ENCODE measurements at regions not wholly inside any gene's neighbourhood (a gene's known extent, or its start where the extent isn't known, plus 50 kb on each side); places are given as distances from the start of the nearest gene placed in this dataset.

GRCh38 chr12:127728285-127728684 lies 538.7 kb upstream of the TMEM132C start:
- H3K9me3 ChIP-seq: no peaks in the 10 kb centered on the region
- no peaks in the 10 kb centered on the region for H3K27me3 ChIP-seq
- H3K4me3 ChIP-seq: no peak overlapping the region
- DNase-seq (no peak), ATAC-seq (no peak)
- no peak for TF ChIP-seq CTCF (IDR thresholded peaks at IDR 0.05)
- H3K27ac ChIP-seq: no peak overlapping the region
- no peaks in the 10 kb centered on the region for H3K4me1 ChIP-seq
- intact Hi-C loops (cut with DNase I): no loop called here
- no peaks in the 10 kb centered on the region for H3K36me3 ChIP-seq

GRCh38 chr12:127728729-127729128 lies 538.2 kb upstream of the TMEM132C start:
- intact Hi-C loops (cut with DNase I): no loop called here
- H3K27ac ChIP-seq: no peak overlapping the region

GRCh38 chr12:127729381-127729780 lies 537.6 kb upstream of the TMEM132C start:
- ATAC-seq: no peak
- intact Hi-C loops (cut with DNase I): no loop called here
- H3K4me1 ChIP-seq: no peaks in the 10 kb centered on the region

More at GRCh38 chr12:127728729-127729128, 538.2 kb upstream of the TMEM132C start:
- H3K36me3 ChIP-seq: no peaks in the 10 kb centered on the region
- no peaks in the 10 kb centered on the region for H3K27me3 ChIP-seq
- DNase-seq: no peak
- H3K4me3 ChIP-seq: no peak overlapping the region
- ATAC-seq: no peak
- H3K4me1 ChIP-seq: no peaks in the 10 kb centered on the region
- no peaks in the 10 kb centered on the region for H3K9me3 ChIP-seq
- TF ChIP-seq CTCF (IDR thresholded peaks at IDR 0.05): no peak

GRCh38 chr12:127731657-127732056 lies 535.3 kb upstream of the TMEM132C start:
- ATAC-seq: no peak
- H3K36me3 ChIP-seq: no peaks in the 10 kb centered on the region
- no peak overlapping the region for H3K4me3 ChIP-seq
- H3K27ac ChIP-seq: no peak overlapping the region
- no peak for TF ChIP-seq CTCF (IDR thresholded peaks at IDR 0.05)
- DNase-seq: no peak
- intact Hi-C loops (cut with DNase I): no loop called here
- no peaks in the 10 kb centered on the region for H3K9me3 ChIP-seq
- no peaks in the 10 kb centered on the region for H3K27me3 ChIP-seq
- no peaks in the 10 kb centered on the region for H3K4me1 ChIP-seq

More at GRCh38 chr12:127729381-127729780, 537.6 kb upstream of the TMEM132C start:
- Histone ChIP-seq H3K4me3 (no peak overlapping the region), H3K27ac (no peak overlapping the region), H3K27me3 (no peaks in the 10 kb centered on the region), H3K36me3 (no peaks in the 10 kb centered on the region), H3K9me3 (no peaks in the 10 kb centered on the region)
- no peak for DNase-seq
- no peak for TF ChIP-seq CTCF (IDR thresholded peaks at IDR 0.05)

- DNase-seq (no peak), ATAC-seq (no peak)
- H3K9me3 ChIP-seq: no peaks in the 10 kb centered on the region
- intact Hi-C loops (cut with DNase I): no loop called here
- no peaks in the 10 kb centered on the region for H3K27me3 ChIP-seq
- no peaks in the 10 kb centered on the region for H3K4me1 ChIP-seq
- H3K4me3 ChIP-seq: no peak overlapping the region
- H3K36me3 ChIP-seq: no peaks in the 10 kb centered on the region
- TF ChIP-seq CTCF (IDR thresholded peaks at IDR 0.05): no peak
- no peak overlapping the region for H3K27ac ChIP-seq
These were observed 524.7 kb upstream of the TMEM132C start for GRCh38 chr12:127742231-127742630.

Data from upper lobe of right lung (tissue), 1 donor.